ENCODE measurements at regions not wholly inside any gene's neighbourhood (a gene's known extent, or its start where the extent isn't known, plus 50 kb on each side); places are given as distances from the start of the nearest gene placed in this dataset.
"Not testable (repeated sequence)": the region's sequence is repeated elsewhere in the genome, so short reads cannot be mapped to it uniquely, and the experiment has no call there.

- no peak for TF ChIP-seq CTCF (conservative IDR thresholded peaks at IDR 0.05)
- no peak overlapping the region for H3K27ac ChIP-seq
Measured at GRCh38 chr5:23433534-23434315, 73.7 kb upstream of the PRDM9 start.

- TF ChIP-seq CTCF (conservative IDR thresholded peaks at IDR 0.05), result no peak
- no peak overlapping the region for H3K27ac ChIP-seq
Measured at GRCh38 chr5:23428705-23429104, 78.7 kb upstream of the PRDM9 start.

GRCh38 chr5:23420214-23420613 is 87.2 kb upstream of the PRDM9 start:
- H3K27ac ChIP-seq, result not testable (repeated sequence)

GRCh38 chr5:23419115-23419514 is 88.3 kb upstream of the PRDM9 start:
- no peak for TF ChIP-seq CTCF (conservative IDR thresholded peaks at IDR 0.05)
- no peak overlapping the region for H3K27ac ChIP-seq

GRCh38 chr5:23412515-23412914 is 94.9 kb upstream of the PRDM9 start:
- TF ChIP-seq CTCF (conservative IDR thresholded peaks at IDR 0.05), result no peak
- H3K27ac ChIP-seq, result no peak overlapping the region

- no peak for TF ChIP-seq CTCF (conservative IDR thresholded peaks at IDR 0.05)
- no peak overlapping the region for H3K27ac ChIP-seq
Measured at GRCh38 chr5:23411994-23412393, 95.4 kb upstream of the PRDM9 start.

GRCh38 chr5:23411200-23411599 is 96.2 kb upstream of the PRDM9 start:
- no peak for TF ChIP-seq CTCF (conservative IDR thresholded peaks at IDR 0.05)
- no peak overlapping the region for H3K27ac ChIP-seq

- H3K27ac ChIP-seq, result not testable (repeated sequence)
Measured at GRCh38 chr5:23410775-23411174, 96.6 kb upstream of the PRDM9 start.
